Thyroid gland (tissue), 4 donors: ENCODE measurements at regions not wholly inside any gene's neighbourhood (a gene's known extent, or its start where the extent isn't known, plus 50 kb on each side); places are given as distances from the start of the nearest gene placed in this dataset.

Experiments used
- DNase-seq, 2 donors: peaks; one replicate each; pipeline ENCODE4 v3.0.0-alpha.2; 2019
- H3K27ac ChIP-seq, 3 donors: fragments of 200-600 bp; sonication (generic); 1 replicate in 2 of 3; 2 replicates in 1 of 3; pipeline ENCODE4 v1.5.1; 2016 to 2019; ENCODE audit warnings: mild to moderate bottlenecking in 1 of 3, moderate library complexity in 1 of 3
- H3K27me3 ChIP-seq: fragments of 200-600 bp; sonication (generic); one replicate; pipeline ENCODE4 v1.5.1; 2019
- H3K36me3 ChIP-seq, 2 donors: fragments of 200-600 bp; sonication (generic); one replicate each; pipeline ENCODE4 v1.5.1; 2016 to 2019
- H3K4me1 ChIP-seq, 2 donors: fragments of 200-600 bp; sonication (generic); one replicate each; pipeline ENCODE4 v1.5.1; 2017 to 2019
- H3K4me3 ChIP-seq, 3 donors: fragments of 200-600 bp; sonication (generic); replicated peaks in 1 of 3; 1 replicate in 2 of 3; 2 replicates in 1 of 3; pipeline ENCODE4 v1.5.1; 2016; ENCODE audit warnings: mild to moderate bottlenecking in 1 of 3
- H3K9me3 ChIP-seq: fragments of 200-600 bp; sonication (generic); one replicate; pipeline ENCODE4 v1.5.1; 2017
- POLR2A ChIP-seq, 2 donors: fragments of 450-650 bp; IDR thresholded peaks; one replicate each; pipeline ENCODE4 v1.6.1; 2017; ENCODE audit warnings: antibody characterized with exemption in 2 of 2, mild to moderate bottlenecking in 2 of 2, moderate library complexity in 1 of 2
- WGBS, 2 donors: methylation state at CpG; one replicate each; pipeline ENCODE4 v1.1.5; 2017; 5-methylcytosine and 5-hydroxymethylcytosine counted together
- intact Hi-C: fragments of 100-400 bp; cut with DNase I; formaldehyde crosslinking; loops from one replicate; pipeline ENCODE4 v1.15.1; 2023
- TF ChIP-seq, protein P1 (sequence below), 6 experiments: fragments of 200-600 bp in 3 of 6; fragments of 450-650 bp in 3 of 6; sonication (generic) in 3 of 6; IDR thresholded peaks; one replicate each; pipeline ENCODE4 v1.5.1; 2016 to 2019; ENCODE audit warnings: antibody characterized with exemption in 6 of 6, mild to moderate bottlenecking in 2 of 6, inconsistent platforms in 1 of 6, moderate library complexity in 1 of 6

DNA sequence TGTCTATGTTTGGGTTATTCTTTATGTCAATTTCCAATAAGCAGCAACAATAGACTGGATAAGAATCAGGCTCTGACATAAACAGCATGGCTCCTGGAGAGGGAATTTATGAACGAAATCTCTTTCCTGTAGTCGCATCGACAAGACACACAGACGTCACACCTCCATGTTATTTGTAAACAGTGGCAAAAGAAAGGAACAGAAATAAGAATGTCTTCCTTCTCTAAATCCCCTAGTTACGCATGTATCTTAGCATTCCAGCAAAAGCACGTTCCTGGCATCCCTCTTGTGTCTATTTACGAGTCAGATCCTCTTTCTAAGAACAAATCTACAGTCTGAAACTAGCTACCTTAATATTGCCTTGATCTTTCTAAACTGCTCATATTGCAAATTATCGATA, 559.1 kb upstream of the JAG1 start:
- H3K36me3 ChIP-seq: no peaks in the 10 kb centered on the region
- 89 to 91% methylated on average over 8 of the region's 8 CpGs for WGBS, 2 donors
- H3K27me3 ChIP-seq: no peaks in the 10 kb centered on the region
- H3K4me1 ChIP-seq: peaks cover 3 to 21% of the 10 kb centered on the region in 2 donors
- no peak overlapping the region for H3K27ac ChIP-seq
- no peak for DNase-seq
- H3K9me3 ChIP-seq: no peaks in the 10 kb centered on the region
- intact Hi-C loops: no loop called here
- H3K4me3 ChIP-seq: no peak overlapping the region
- TF ChIP-seq POLR2A (IDR thresholded peaks at IDR 0.05): no peak
- TF ChIP-seq, protein P1, sequence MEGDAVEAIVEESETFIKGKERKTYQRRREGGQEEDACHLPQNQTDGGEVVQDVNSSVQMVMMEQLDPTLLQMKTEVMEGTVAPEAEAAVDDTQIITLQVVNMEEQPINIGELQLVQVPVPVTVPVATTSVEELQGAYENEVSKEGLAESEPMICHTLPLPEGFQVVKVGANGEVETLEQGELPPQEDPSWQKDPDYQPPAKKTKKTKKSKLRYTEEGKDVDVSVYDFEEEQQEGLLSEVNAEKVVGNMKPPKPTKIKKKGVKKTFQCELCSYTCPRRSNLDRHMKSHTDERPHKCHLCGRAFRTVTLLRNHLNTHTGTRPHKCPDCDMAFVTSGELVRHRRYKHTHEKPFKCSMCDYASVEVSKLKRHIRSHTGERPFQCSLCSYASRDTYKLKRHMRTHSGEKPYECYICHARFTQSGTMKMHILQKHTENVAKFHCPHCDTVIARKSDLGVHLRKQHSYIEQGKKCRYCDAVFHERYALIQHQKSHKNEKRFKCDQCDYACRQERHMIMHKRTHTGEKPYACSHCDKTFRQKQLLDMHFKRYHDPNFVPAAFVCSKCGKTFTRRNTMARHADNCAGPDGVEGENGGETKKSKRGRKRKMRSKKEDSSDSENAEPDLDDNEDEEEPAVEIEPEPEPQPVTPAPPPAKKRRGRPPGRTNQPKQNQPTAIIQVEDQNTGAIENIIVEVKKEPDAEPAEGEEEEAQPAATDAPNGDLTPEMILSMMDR (IDR thresholded peaks at IDR 0.05): no peak

DNA sequence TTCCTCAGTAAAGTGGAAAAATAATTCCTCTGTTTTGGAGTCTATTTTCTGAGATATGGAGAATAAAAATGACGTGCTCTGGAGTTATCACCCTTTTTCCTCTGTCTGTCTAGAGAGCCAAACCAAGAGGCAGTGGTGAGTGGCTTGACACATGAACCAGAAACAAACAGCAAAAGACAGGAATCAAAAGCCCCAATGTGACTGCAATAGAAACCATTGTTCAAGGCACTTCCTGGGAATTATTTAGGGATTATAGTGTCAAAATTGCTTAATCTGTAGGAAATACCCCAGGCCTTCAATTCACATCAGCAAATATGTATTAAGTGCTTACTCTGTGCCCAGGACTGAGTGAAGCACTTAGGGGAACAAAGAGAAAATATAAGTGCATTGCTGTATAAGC, 560.4 kb upstream of the JAG1 start:
- Histone ChIP-seq H3K9me3 (no peaks in the 10 kb centered on the region), H3K27ac (no peak overlapping the region), H3K27me3 (no peaks in the 10 kb centered on the region), H3K36me3 (no peaks in the 10 kb centered on the region), H3K4me3 (no peak overlapping the region), H3K4me1 (peaks cover 3 to 21% of the 10 kb centered on the region in 2 donors)
- WGBS, 2 donors: 49 to 58% methylated on average over 1 of the region's 1 CpG
- intact Hi-C loops: no loop called here
- no peak for DNase-seq
- no peak for TF ChIP-seq POLR2A (IDR thresholded peaks at IDR 0.05)
- TF ChIP-seq, protein P1 (IDR thresholded peaks at IDR 0.05): no peak

DNA sequence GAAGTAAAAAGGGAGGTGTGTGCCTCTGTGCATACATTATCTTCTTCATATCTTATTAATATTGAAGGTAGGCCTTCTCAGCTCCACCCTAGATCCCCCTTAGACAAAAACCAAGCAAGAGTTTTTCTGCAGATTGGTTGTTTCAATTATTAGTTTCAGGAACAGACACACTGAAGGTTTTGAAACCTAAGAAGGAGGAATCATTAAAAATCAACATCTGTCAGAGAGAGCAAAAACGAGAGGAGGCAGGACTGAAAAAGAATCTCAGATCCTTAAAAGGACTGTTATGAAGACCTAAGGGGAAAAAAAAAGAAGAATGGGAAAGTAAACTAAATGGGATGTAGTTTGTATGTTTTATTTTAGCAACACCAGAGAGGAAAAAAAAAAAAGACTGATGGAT, 560.8 kb upstream of the JAG1 start:
- no peak for TF ChIP-seq POLR2A (IDR thresholded peaks at IDR 0.05)
- TF ChIP-seq, protein P1 (IDR thresholded peaks at IDR 0.05): no peak
- WGBS, 2 donors: 56 to 68% methylated on average over 1 of the region's 1 CpG
- Histone ChIP-seq H3K27me3 (no peaks in the 10 kb centered on the region), H3K27ac (peak overlapping the region in 1 of 3 donors; percentile 2), H3K4me1 (peaks cover 3 to 21% of the 10 kb centered on the region in 2 donors), H3K4me3 (no peak overlapping the region), H3K36me3 (no peaks in the 10 kb centered on the region), H3K9me3 (no peaks in the 10 kb centered on the region)
- no peak for DNase-seq
- intact Hi-C loops: no loop called here

DNA sequence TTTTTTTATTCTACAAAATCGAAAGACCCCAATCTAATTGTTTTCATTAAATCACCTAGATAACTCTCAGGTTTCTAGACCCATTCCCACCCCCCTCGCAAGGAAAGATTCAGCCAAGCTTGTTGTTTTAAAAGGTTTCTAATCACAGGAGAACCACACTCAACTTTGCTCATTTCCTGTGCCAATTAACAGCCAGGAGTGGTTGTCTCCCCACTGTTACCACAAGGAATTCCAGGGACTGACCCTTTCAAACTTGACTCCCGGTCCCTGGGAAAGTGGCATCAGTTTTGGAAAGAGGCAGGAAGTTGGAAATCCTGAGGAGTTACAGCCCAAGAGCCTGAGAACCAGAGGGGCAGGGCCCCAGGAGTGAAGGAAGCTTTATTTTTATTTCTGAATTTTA, 561.3 kb upstream of the JAG1 start:
- DNase-seq: peak; percentile 6 to 8
- peak overlapping the region in 1 of 3 donors; percentile 2 for H3K27ac ChIP-seq
- H3K36me3 ChIP-seq: no peaks in the 10 kb centered on the region
- WGBS, 2 donors: 29 to 39% methylated on average over 3 of the region's 3 CpGs
- intact Hi-C loops: no loop called here
- H3K9me3 ChIP-seq: no peaks in the 10 kb centered on the region
- H3K27me3 ChIP-seq: no peaks in the 10 kb centered on the region
- TF ChIP-seq, protein P1 (IDR thresholded peaks at IDR 0.05): no peak
- TF ChIP-seq POLR2A (IDR thresholded peaks at IDR 0.05): no peak
- H3K4me3 ChIP-seq: no peak overlapping the region
- H3K4me1 ChIP-seq: peaks cover 3 to 17% of the 10 kb centered on the region in 2 donors

DNA sequence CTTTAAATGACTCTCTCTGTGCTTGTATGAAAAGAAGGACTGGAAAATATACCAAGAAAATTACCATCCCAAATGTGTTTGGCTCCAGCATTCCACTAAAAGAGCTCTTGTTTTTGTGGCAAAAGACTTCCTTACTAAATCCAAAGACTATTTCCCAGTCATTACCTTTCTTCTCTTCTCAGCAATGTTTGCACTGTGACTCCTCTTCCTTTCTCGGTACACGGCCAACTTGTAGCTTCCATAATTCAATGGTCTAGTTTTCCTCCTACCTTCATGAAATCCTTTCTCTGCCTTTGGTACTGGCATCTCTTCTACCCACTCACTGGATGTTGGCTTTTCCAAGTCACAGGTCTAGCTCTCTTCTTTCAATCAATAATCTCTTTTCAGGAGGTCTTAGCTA, 568.5 kb upstream of the JAG1 start:
- H3K4me1 ChIP-seq: no peaks in the 10 kb centered on the region
- TF ChIP-seq, protein P1 (IDR thresholded peaks at IDR 0.05): no peak
- no peak for TF ChIP-seq POLR2A (IDR thresholded peaks at IDR 0.05)
- intact Hi-C loops: no loop called here
- H3K27me3 ChIP-seq: no peaks in the 10 kb centered on the region
- no peak overlapping the region for H3K27ac ChIP-seq
- H3K36me3 ChIP-seq: no peaks in the 10 kb centered on the region
- no peaks in the 10 kb centered on the region for H3K9me3 ChIP-seq
- H3K4me3 ChIP-seq: no peak overlapping the region
- 91 to 94% methylated on average over 2 of the region's 2 CpGs for WGBS, 2 donors
- no peak for DNase-seq
